AG04450 (cell line): ENCODE measurements at regions not wholly inside any gene's neighbourhood (a gene's known extent, or its start where the extent isn't known, plus 50 kb on each side); places are given as distances from the start of the nearest gene placed in this dataset.

Experiments used
- CTCF ChIA-PET: fragments of 300-600, 350-600 bp; formaldehyde crosslinking; extraction: SDS; loops from one replicate; lab custom pipeline; 2022; ENCODE audit warnings: antibody characterized with exemption, inconsistent platforms; lab: Charles Lee
- POLR2A ChIA-PET: fragments of 350-600 bp; formaldehyde crosslinking; extraction: SDS; loops from one replicate; lab custom pipeline; 2021; ENCODE audit warnings: antibody characterized with exemption, inconsistent platforms; lab: Yijun Ruan, JAX
- DNase-seq: peaks from one replicate; pipeline ENCODE4 v3.0.0-alpha.2; 2011; ENCODE audit warnings: low read depth, low spot score
- H3K27ac ChIP-seq: one replicate; pipeline ENCODE4 v1.5.1; 2012; ENCODE audit warnings: low read depth, low read length, control low read depth
- H3K27me3 ChIP-seq: one replicate; pipeline ENCODE4 v1.6.0; 2012; ENCODE audit warnings: low read length; ENCODE audit not compliant: control insufficient read depth, insufficient read depth
- H3K4me3 ChIP-seq: 2 replicates; pipeline ENCODE4 v1.5.1; 2011; ENCODE audit warnings: mild to moderate bottlenecking, low read depth, low read length, control low read depth
- H3K9me3 ChIP-seq: 2 replicates; pipeline ENCODE4 v1.5.1; 2012; ENCODE audit warnings: low read length; ENCODE audit not compliant: control insufficient read depth, insufficient read depth
- CTCF ChIP-seq: IDR thresholded peaks from 2 replicates; pipeline ENCODE4 v1.5.1; 2011; ENCODE audit warnings: low read depth, low read length, control low read depth, inconsistent platforms

- Histone ChIP-seq H3K4me3 (no peak overlapping the region), H3K9me3 (no peaks in the 10 kb centered on the region), H3K27ac (no peak overlapping the region), H3K27me3 (no peaks in the 10 kb centered on the region)
- ChIA-PET POLR2A (no interaction called here), CTCF (no interaction called here)
- no peak for DNase-seq
- TF ChIP-seq CTCF = no peak
Observed at GRCh38 chr4:60718874-60719273, 481.3 kb upstream of the ADGRL3 start.

- Histone ChIP-seq H3K27me3 (no peaks in the 10 kb centered on the region), H3K27ac (no peak overlapping the region), H3K4me3 (no peak overlapping the region), H3K9me3 (no peaks in the 10 kb centered on the region)
- POLR2A ChIA-PET = no interaction called here
- DNase-seq = no peak
- CTCF ChIA-PET = no interaction called here
- TF ChIP-seq CTCF = no peak
Observed at GRCh38 chr4:60721685-60722084, 478.4 kb upstream of the ADGRL3 start.

GRCh38 chr4:60723796-60724195, 476.3 kb upstream of the ADGRL3 start:
- DNase-seq = no peak
- Histone ChIP-seq H3K9me3 (no peaks in the 10 kb centered on the region), H3K27me3 (no peaks in the 10 kb centered on the region), H3K4me3 (no peak overlapping the region), H3K27ac (peak overlapping the region; percentile 84)
- ChIA-PET CTCF (no interaction called here), POLR2A (no interaction called here)
- TF ChIP-seq CTCF = no peak

- POLR2A ChIA-PET = no interaction called here
- CTCF ChIA-PET = no interaction called here
- H3K9me3 ChIP-seq = no peaks in the 10 kb centered on the region
- no peak for TF ChIP-seq CTCF
- DNase-seq = peak; percentile 76
- peak overlapping the region; percentile 85 for H3K27ac ChIP-seq
- no peak overlapping the region for H3K4me3 ChIP-seq
- no peaks in the 10 kb centered on the region for H3K27me3 ChIP-seq
Observed at GRCh38 chr4:60724623-60725022, 475.5 kb upstream of the ADGRL3 start.

DNA sequence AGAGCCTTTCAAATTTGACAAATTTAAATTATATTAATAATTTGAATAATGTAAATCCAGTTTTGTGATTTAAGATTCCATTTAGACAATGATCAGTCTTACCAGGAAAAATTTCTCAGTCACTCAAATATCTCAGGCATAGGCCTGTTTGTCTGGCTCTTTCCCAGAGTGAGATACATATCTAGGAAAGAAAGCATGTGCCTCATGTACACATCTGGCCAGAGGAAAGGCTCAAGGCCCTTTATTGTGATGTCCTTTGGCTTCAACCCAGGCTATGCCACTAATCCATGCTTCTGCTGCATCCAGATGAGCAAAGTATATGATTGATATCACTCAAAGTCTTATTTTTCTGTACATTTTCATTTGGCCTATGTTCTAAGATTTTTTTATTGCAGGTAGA, 473.3 kb upstream of the ADGRL3 start:
- H3K27ac ChIP-seq = no peak overlapping the region
- ChIA-PET CTCF (no interaction called here), POLR2A (no interaction called here)
- TF ChIP-seq CTCF = no peak
- DNase-seq = no peak
- no peaks in the 10 kb centered on the region for H3K9me3 ChIP-seq
- H3K4me3 ChIP-seq = no peak overlapping the region
- H3K27me3 ChIP-seq = no peaks in the 10 kb centered on the region
